ENCODE measurements at regions not wholly inside any gene's neighbourhood (a gene's known extent, or its start where the extent isn't known, plus 50 kb on each side); places are given as distances from the start of the nearest gene placed in this dataset.

- peak; percentile 40 for DNase-seq (ENCODE audit: low read depth)
- H3K4me3 ChIP-seq (replicated peaks; ENCODE audit: low read depth, low read length), result no peak overlapping the region
- no peak for TF ChIP-seq CTCF (IDR thresholded peaks at IDR 0.05; ENCODE audit: low read length, missing control alignments)
Observed at GRCh38 chr5:58077416-58077815, 382.5 kb downstream of the PLK2 start.

- no peak for TF ChIP-seq CTCF (IDR thresholded peaks at IDR 0.05; ENCODE audit: low read length, missing control alignments)
- DNase-seq (ENCODE audit: low read depth), result peak; percentile 16
- no peak overlapping the region for H3K4me3 ChIP-seq (replicated peaks; ENCODE audit: low read depth, low read length)
Observed at GRCh38 chr5:58076483-58077257, 383.2 kb downstream of the PLK2 start.

- TF ChIP-seq CTCF (IDR thresholded peaks at IDR 0.05; ENCODE audit: low read length, missing control alignments), result no peak
- H3K4me3 ChIP-seq (replicated peaks; ENCODE audit: low read depth, low read length), result no peak overlapping the region
- DNase-seq (ENCODE audit: low read depth), result no peak
Observed at GRCh38 chr5:58075907-58076306, 384.0 kb downstream of the PLK2 start.

GRCh38 chr5:58074717-58075116 is 385.2 kb downstream of the PLK2 start:
- no peak for DNase-seq (ENCODE audit: low read depth)
- no peak overlapping the region for H3K4me3 ChIP-seq (replicated peaks; ENCODE audit: low read depth, low read length)
- no peak for TF ChIP-seq CTCF (IDR thresholded peaks at IDR 0.05; ENCODE audit: low read length, missing control alignments)

- DNase-seq (ENCODE audit: low read depth), result no peak
- H3K4me3 ChIP-seq (replicated peaks; ENCODE audit: low read depth, low read length), result no peak overlapping the region
- no peak for TF ChIP-seq CTCF (IDR thresholded peaks at IDR 0.05; ENCODE audit: low read length, missing control alignments)
Observed at GRCh38 chr5:58074222-58074621, 385.7 kb downstream of the PLK2 start.

GRCh38 chr5:58073243-58073642 is 386.6 kb downstream of the PLK2 start:
- no peak for DNase-seq (ENCODE audit: low read depth)
- no peak for TF ChIP-seq CTCF (IDR thresholded peaks at IDR 0.05; ENCODE audit: low read length, missing control alignments)

More at GRCh38 chr5:58073243-58073642, 386.6 kb downstream of the PLK2 start:
- H3K4me3 ChIP-seq (replicated peaks; ENCODE audit: low read depth, low read length), result no peak overlapping the region
